Stimulated activated CD8-positive, alpha-beta memory T cell treated with anti-CD3 and anti-CD28 coated beads, Interleukin-4, amount 100 ng/mL, for 4 hours (primary cell): ENCODE measurements at regions not wholly inside any gene's neighbourhood (a gene's known extent, or its start where the extent isn't known, plus 50 kb on each side); places are given as distances from the start of the nearest gene placed in this dataset.
"Not testable (repeated sequence)": the region's sequence is repeated elsewhere in the genome, so short reads cannot be mapped to it uniquely, and the experiment has no call there.

Experiments used
- DNase-seq, 2 donors: peaks; one replicate each; pipeline ENCODE4 v3.0.0-alpha.2; 2020; ENCODE audit warnings: low read depth in 2 of 2, low spot score in 1 of 2

DNA sequence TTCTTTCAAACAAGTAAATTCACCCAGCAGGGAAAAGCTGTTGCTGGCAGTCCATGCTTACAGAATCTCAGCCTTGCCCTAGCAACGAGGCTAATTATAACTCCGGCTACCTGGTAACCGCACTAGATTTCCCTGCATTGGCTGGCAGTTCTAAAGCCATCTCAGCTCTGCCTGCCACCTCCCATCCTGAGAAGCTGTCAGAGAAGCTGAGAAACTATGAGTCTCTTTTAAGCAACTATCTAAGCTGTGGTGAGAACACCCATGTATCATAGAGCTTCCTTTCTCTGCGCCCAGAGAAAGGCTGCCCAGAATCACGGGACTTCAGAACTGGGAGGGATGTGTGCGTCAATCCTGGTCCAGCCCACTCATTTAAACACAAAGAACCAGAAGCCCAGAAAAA lies 113.9 kb upstream of the NBPF26 start:
- not testable (repeated sequence) for DNase-seq

GRCh38 chr1:120614931-120615639 lies 108.7 kb upstream of the NBPF26 start:
- DNase-seq: not testable (repeated sequence)

- not testable (repeated sequence) for DNase-seq
Measured at GRCh38 chr1:120617493-120617892, 106.3 kb upstream of the NBPF26 start.

DNA sequence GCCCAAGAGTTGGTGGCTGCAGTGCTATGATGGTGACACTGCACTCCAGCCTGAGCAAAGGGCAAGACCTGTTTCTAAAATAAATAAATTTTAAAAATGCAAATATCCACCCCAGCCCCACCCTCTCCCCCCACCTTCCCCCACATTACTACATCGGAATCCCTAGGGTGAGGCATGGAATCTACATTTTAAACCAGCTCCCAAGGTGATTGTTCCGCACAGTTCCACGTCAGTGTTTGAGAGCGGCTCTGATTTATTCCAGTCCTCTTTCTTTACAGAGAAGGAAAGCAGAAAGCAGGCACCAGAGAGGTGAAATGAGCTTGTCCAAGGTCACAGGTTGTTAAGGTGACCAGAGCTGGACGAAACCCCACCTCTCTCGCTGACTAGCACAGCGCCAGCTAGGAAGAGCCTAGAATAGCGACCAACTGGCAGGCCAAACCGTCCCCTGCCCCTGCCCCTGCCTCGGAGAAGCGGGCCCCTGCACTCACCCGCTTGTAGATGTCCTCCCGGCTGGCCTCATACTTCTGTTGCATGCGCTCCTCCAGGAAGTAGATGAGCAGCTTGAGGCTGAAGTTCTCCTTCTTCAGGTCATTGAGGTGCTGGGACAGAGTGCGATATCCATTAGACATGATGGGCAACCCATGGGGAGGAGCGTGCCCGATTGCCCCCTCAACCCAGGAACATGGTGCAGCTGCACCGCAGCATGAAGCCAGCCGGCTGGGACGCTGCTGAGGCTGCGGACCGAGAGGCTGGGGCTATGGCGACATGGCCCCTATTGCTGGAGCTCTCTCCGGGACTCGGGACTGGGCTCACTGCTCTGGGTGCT lies 103.7 kb upstream of the NBPF26 start:
- DNase-seq: not testable (repeated sequence)

DNA sequence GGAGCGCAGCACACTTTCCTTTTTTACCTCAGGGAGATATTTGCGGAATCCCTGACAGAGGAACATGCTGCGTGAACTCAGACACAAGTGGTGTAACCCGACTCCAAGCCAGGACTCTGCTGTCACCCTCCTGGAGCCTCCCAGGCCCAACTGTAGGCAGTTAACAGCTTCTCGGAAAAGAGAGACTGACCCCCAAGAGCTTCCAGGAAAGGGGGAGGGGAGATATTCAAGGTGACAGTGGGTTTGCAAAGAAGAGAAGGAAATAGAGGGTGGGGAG lies 103.1 kb upstream of the NBPF26 start:
- DNase-seq: not testable (repeated sequence)

GRCh38 chr1:120621278-120621677 lies 102.5 kb upstream of the NBPF26 start:
- not testable (repeated sequence) for DNase-seq

DNA sequence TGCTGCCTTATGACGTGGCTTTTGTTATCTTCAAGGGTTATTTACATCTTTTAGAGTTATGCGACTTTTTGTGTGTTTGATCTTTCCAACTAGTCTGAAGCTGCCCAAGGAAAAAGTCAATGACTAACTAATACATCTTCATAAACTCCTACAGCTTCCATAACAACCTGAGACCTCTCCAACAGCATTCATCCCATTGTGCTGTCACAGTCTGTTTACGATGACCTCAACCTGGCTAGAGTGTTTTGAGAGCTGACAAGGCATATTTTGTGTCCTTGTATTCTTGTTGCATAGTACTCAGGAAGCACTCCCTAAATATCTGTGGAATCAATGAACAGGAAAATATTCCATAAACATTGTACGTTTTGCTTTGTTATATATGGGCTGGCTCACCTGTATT lies 100.2 kb upstream of the NBPF26 start:
- DNase-seq: not testable (repeated sequence)

- DNase-seq: not testable (repeated sequence)
Measured at GRCh38 chr1:120624565-120625064, 99.1 kb upstream of the NBPF26 start.

DNA sequence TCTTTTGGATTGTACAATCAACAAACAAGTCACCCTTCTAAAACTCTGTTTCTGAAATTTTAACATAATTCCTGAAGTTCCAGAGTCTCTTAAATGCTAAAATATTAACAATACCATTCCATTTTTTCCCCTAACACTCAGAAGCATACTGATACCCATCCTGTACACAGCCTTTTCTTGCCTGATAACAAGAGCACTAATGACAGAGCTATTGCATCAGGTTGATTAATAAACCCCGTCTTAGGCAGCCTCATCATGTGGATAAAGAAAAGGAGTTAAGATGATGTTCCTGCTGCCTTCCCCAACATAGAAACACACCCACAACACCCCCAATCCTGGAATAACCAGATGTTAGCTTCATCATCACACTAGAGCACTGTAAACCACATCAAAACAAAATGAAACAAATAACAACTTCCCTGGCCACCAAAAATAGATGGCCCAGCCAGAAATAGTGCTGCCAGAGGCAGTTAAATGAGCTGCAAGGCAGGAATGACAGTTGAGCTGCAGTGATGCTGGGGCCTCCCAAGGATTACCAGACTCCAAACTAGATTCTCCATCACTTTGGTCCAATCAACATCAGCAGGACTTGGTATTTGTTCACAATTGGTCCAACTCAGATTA lies 93.8 kb upstream of the NBPF26 start:
- not testable (repeated sequence) for DNase-seq

- DNase-seq: not testable (repeated sequence)
Measured at GRCh38 chr1:120634816-120635806, 88.6 kb upstream of the NBPF26 start.

- DNase-seq: not testable (repeated sequence)
Measured at GRCh38 chr1:120640261-120641013, 83.3 kb upstream of the NBPF26 start.

GRCh38 chr1:120641014-120641302 lies 82.8 kb upstream of the NBPF26 start:
- not testable (repeated sequence) for DNase-seq

- not testable (repeated sequence) for DNase-seq
Measured at GRCh38 chr1:120647182-120647581, 76.6 kb upstream of the NBPF26 start.

DNA sequence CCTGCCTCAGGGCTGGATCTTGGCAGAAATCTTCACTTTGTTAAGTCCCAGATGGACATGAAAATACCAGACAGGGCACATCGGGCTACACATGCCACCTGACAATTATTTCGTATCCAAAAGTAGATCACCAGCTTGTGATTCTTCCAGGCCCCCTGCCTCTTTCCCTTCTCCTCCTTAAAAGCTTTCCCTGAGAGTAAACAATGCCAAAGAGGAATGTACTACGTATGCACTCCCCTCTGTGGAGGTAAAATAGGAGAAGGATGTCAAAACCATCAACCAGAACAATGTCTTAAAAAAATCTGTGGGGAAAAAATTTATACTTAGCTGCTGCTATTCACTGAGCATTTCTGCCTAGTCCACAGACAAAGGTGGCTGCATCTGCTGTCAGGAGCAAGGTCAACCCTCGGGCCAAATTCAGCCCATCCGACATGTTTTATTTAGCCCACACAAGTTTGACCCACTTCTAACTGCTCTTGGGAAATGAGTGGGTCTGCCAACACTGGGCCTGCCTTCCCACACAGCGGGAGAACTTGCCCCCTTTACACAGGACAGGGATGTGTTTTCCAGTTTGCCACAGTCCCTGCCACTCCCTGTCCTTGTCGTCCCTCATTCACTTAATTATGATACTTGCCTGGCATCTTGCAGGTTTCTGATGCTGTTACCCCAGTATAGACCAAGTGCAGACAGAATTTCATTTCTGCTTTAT lies 74.7 kb upstream of the NBPF26 start:
- not testable (repeated sequence) for DNase-seq

DNA sequence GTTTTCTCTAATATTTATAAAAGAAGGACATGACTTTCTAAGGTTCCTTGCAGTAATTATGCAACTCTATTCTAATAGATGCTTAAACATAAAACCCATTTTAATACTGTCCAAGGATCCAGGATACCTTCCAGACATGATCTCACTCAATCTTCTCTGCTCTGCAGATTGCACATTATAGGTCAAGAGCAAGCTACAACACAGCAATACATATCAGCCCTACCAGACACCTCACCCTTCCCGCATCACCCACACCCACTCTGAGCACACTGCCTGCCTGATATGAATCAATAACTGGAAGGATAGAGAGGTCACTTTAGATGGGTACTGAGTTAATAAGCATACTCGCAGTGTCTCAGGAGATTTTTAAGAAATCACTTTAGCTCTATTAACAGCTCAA lies 74.0 kb upstream of the NBPF26 start:
- not testable (repeated sequence) for DNase-seq

DNA sequence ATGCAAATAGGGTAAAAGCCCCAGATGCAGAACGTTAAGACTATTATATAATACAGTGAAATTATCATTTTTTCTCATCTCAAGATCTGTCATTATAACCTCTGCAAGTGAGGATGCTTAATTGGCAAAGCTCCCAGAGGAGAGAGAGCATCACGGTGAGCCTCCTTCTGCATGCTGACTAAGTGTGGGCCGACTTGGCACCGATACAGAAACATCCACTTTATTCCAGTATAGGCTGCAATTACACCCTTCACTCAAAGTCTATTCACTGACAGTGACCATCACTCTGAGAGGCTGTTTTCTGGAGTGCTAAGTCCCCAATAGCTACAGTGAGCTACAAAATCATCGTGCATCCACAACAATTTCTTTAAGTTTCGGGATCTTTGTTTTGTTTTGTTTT lies 69.6 kb upstream of the NBPF26 start:
- not testable (repeated sequence) for DNase-seq

DNA sequence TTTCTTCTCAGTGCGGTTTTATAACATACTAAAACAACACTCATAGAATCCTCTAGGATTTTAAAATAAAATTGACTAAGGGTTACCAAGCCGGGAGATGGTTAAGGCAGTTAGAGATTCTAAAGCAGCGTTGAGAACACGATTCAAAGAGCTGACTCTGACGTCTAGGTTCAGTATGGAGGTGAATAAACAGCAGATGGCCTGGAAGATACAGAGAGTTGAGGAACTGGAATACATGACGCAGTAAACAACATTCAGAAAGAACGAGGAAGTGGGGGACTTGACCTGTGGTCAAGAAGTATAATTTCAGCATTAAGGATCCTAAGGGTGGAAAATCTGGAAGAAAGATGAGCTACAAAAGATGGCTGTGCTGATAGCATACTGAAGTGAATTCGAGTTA lies 68.4 kb upstream of the NBPF26 start:
- DNase-seq: not testable (repeated sequence)

DNA sequence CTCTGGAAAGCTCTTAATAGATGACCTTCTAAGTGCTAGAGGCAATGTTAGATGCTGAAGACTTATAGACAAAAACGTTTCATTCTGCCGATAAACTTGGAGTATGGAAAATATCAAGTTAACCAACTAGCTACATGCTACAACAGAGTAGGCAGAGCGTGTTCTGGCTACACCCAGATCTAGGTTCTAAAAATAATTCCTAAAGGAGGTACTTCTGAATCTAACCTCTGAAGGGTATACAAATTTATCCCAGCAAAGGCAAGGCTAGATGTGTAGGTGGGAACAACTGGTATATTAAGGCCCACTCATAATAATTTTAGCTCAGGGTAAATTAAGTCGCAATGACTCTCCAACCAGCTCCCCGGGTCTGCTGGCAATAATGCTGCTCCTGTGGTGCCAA lies 67.6 kb upstream of the NBPF26 start:
- not testable (repeated sequence) for DNase-seq

DNA sequence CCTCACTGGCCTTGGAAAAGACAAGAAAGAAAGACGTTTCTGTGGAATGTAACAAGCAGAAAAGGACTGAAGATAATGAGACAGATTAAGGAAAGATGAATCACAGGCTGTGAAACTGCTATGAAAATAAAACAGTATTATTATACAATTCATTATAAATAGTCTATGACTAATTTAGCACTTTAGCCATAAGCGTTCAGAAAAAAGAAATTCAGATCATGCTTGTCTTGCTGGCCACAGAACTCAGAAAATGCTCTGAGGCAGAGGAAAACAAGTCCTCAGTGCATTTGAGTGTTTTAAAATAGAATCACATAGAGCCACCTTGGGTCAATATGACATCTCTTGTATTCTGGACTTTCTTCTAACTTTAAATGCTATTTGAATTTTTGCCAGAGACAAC lies 65.9 kb upstream of the NBPF26 start:
- DNase-seq: not testable (repeated sequence)
